NB4 (cell line): ENCODE measurements at regions not wholly inside any gene's neighbourhood (a gene's known extent, or its start where the extent isn't known, plus 50 kb on each side); places are given as distances from the start of the nearest gene placed in this dataset.

Source experiments
- CTCF ChIP-seq: IDR thresholded peaks from one replicate; pipeline ENCODE4 v1.5.1; 2012; ENCODE audit warnings: low read depth, low read length
- POLR2A ChIP-seq: IDR thresholded peaks from 2 replicates; pipeline ENCODE4 v1.6.1; 2011; ENCODE audit warnings: mild to moderate bottlenecking; ENCODE audit not compliant: insufficient read length; ENCODE audit errors: extremely low read depth

- no peak for TF ChIP-seq POLR2A
- peak; percentile 12 for TF ChIP-seq CTCF
Observed at GRCh38 chr3:145807990-145808389, 353.0 kb downstream of the PLOD2 start.
